IPS-18a (cell line): ENCODE measurements at regions not wholly inside any gene's neighbourhood (a gene's known extent, or its start where the extent isn't known, plus 50 kb on each side); places are given as distances from the start of the nearest gene placed in this dataset.

ENCODE experiments used
- H3K27ac ChIP-seq: one replicate; pipeline ENCODE4 v1.5.1; 2013; ENCODE audit warnings: low read length
- H3K27me3 ChIP-seq: one replicate; pipeline ENCODE4 v1.6.1; 2013; ENCODE audit warnings: mild to moderate bottlenecking, low read length; ENCODE audit not compliant: control insufficient read depth, insufficient read depth
- H3K36me3 ChIP-seq: one replicate; pipeline ENCODE4 v1.6.1; 2013; ENCODE audit warnings: low read depth, low read length; ENCODE audit not compliant: control insufficient read depth
- H3K4me1 ChIP-seq: one replicate; pipeline ENCODE4 v1.6.1; 2013; ENCODE audit warnings: low read depth, low read length; ENCODE audit not compliant: control insufficient read depth
- H3K4me3 ChIP-seq: one replicate; pipeline ENCODE4 v1.5.1; 2013; ENCODE audit warnings: low read length
- H3K9ac ChIP-seq: one replicate; pipeline ENCODE4 v1.6.1; 2013; ENCODE audit warnings: mild to moderate bottlenecking, low read length, moderate library complexity
- H3K9me3 ChIP-seq: one replicate; pipeline ENCODE4 v1.6.1; 2013; ENCODE audit warnings: low read depth, low read length; ENCODE audit not compliant: control insufficient read depth

GRCh38 chr2:118672571-118673158 lies 174.8 kb downstream of the EN1 start:
- Histone ChIP-seq H3K9ac (no peak overlapping the region), H3K4me3 (no peak overlapping the region), H3K4me1 (peaks cover 7% of the 10 kb centered on the region), H3K27me3 (no peaks in the 10 kb centered on the region), H3K27ac (no peak overlapping the region), H3K9me3 (no peaks in the 10 kb centered on the region), H3K36me3 (no peaks in the 10 kb centered on the region)

GRCh38 chr2:118671701-118672454 lies 175.6 kb downstream of the EN1 start:
- Histone ChIP-seq H3K27me3 (no peaks in the 10 kb centered on the region), H3K9me3 (no peaks in the 10 kb centered on the region), H3K36me3 (no peaks in the 10 kb centered on the region), H3K4me1 (peaks cover 7% of the 10 kb centered on the region), H3K27ac (no peak overlapping the region), H3K4me3 (no peak overlapping the region), H3K9ac (no peak overlapping the region)

- Histone ChIP-seq H3K4me1 (peaks cover 7% of the 10 kb centered on the region), H3K9ac (no peak overlapping the region), H3K4me3 (no peak overlapping the region), H3K27ac (no peak overlapping the region), H3K9me3 (no peaks in the 10 kb centered on the region), H3K27me3 (no peaks in the 10 kb centered on the region), H3K36me3 (no peaks in the 10 kb centered on the region)
Observed at GRCh38 chr2:118670838-118671237, 176.6 kb downstream of the EN1 start.

- Histone ChIP-seq H3K27ac (no peak overlapping the region), H3K36me3 (no peaks in the 10 kb centered on the region), H3K9me3 (no peaks in the 10 kb centered on the region), H3K4me3 (no peak overlapping the region), H3K27me3 (no peaks in the 10 kb centered on the region), H3K9ac (no peak overlapping the region), H3K4me1 (peaks cover 7% of the 10 kb centered on the region)
Observed at GRCh38 chr2:118670276-118670675, 177.2 kb downstream of the EN1 start.

GRCh38 chr2:118669654-118670053 lies 177.8 kb downstream of the EN1 start:
- H3K9me3 ChIP-seq, result no peaks in the 10 kb centered on the region
- H3K9ac ChIP-seq, result no peak overlapping the region
- no peak overlapping the region for H3K4me3 ChIP-seq
- no peaks in the 10 kb centered on the region for H3K36me3 ChIP-seq
- H3K27me3 ChIP-seq, result no peaks in the 10 kb centered on the region
- peaks cover 7% of the 10 kb centered on the region for H3K4me1 ChIP-seq
- no peak overlapping the region for H3K27ac ChIP-seq

- Histone ChIP-seq H3K9ac (no peak overlapping the region), H3K27me3 (no peaks in the 10 kb centered on the region)
Observed at GRCh38 chr2:118668431-118669424, 178.7 kb downstream of the EN1 start.

GRCh38 chr2:118667964-118668363 lies 179.5 kb downstream of the EN1 start:
- Histone ChIP-seq H3K27ac (no peak overlapping the region), H3K9me3 (no peaks in the 10 kb centered on the region), H3K4me3 (no peak overlapping the region), H3K36me3 (no peaks in the 10 kb centered on the region), H3K9ac (no peak overlapping the region), H3K4me1 (peaks cover 7% of the 10 kb centered on the region), H3K27me3 (no peaks in the 10 kb centered on the region)

More at GRCh38 chr2:118668431-118669424, 178.7 kb downstream of the EN1 start:
- H3K36me3 ChIP-seq, result no peaks in the 10 kb centered on the region
- peaks cover 7% of the 10 kb centered on the region for H3K4me1 ChIP-seq
- no peaks in the 10 kb centered on the region for H3K9me3 ChIP-seq
- H3K4me3 ChIP-seq, result no peak overlapping the region
- no peak overlapping the region for H3K27ac ChIP-seq

GRCh38 chr2:118667348-118667747 lies 180.1 kb downstream of the EN1 start:
- no peaks in the 10 kb centered on the region for H3K27me3 ChIP-seq
- no peaks in the 10 kb centered on the region for H3K36me3 ChIP-seq
- peaks cover 7% of the 10 kb centered on the region for H3K4me1 ChIP-seq
- H3K4me3 ChIP-seq, result no peak overlapping the region
- no peaks in the 10 kb centered on the region for H3K9me3 ChIP-seq
- H3K9ac ChIP-seq, result no peak overlapping the region
- H3K27ac ChIP-seq, result no peak overlapping the region

- peaks cover 7% of the 10 kb centered on the region for H3K4me1 ChIP-seq
- H3K27ac ChIP-seq, result no peak overlapping the region
- no peak overlapping the region for H3K9ac ChIP-seq
Observed at GRCh38 chr2:118665784-118666529, 181.5 kb downstream of the EN1 start.

GRCh38 chr2:118661179-118661578 lies 186.3 kb downstream of the EN1 start:
- Histone ChIP-seq H3K9me3 (no peaks in the 10 kb centered on the region), H3K27ac (no peak overlapping the region), H3K27me3 (no peaks in the 10 kb centered on the region), H3K4me3 (no peak overlapping the region), H3K36me3 (no peaks in the 10 kb centered on the region), H3K9ac (no peak overlapping the region), H3K4me1 (no peaks in the 10 kb centered on the region)

More at GRCh38 chr2:118665784-118666529, 181.5 kb downstream of the EN1 start:
- H3K27me3 ChIP-seq, result no peaks in the 10 kb centered on the region
- no peak overlapping the region for H3K4me3 ChIP-seq
- no peaks in the 10 kb centered on the region for H3K36me3 ChIP-seq
- no peaks in the 10 kb centered on the region for H3K9me3 ChIP-seq
